Spleen (tissue), 11 donors: ENCODE measurements at regions not wholly inside any gene's neighbourhood (a gene's known extent, or its start where the extent isn't known, plus 50 kb on each side); places are given as distances from the start of the nearest gene placed in this dataset.

Source experiments
- DNase-seq: peaks from one replicate; pipeline ENCODE4 v3.0.0-alpha.2; 2020
- H3K27ac ChIP-seq, 8 donors: fragments of 200-600 bp; sonication (generic) in 7 of 8; 1 replicate in 4 of 8; 2 replicates in 4 of 8; pipeline versions ENCODE4 v1.5.0 to v1.8.0; 2016 to 2021; ENCODE audit warnings: inconsistent platforms in 4 of 8, mild to moderate bottlenecking in 4 of 8, moderate library complexity in 1 of 8
- H3K27me3 ChIP-seq, 7 donors: fragments of 200-600 bp; sonication (generic) in 6 of 7; replicated peaks in 1 of 7; 1 replicate in 4 of 7; 2 replicates in 3 of 7; pipeline versions ENCODE4 v1.5.0 to v1.8.0; 2016 to 2021; ENCODE audit warnings: inconsistent platforms in 3 of 7, mild to moderate bottlenecking in 1 of 7
- H3K36me3 ChIP-seq, 6 donors: fragments of 200-600 bp; sonication (generic) in 5 of 6; 1 replicate in 4 of 6; 2 replicates in 2 of 6; pipeline versions ENCODE4 v1.5.0 to v1.8.0; 2016 to 2021; ENCODE audit warnings: inconsistent platforms in 2 of 6
- H3K4me1 ChIP-seq, 6 donors: fragments of 200-600 bp; sonication (generic) in 5 of 6; 1 replicate in 3 of 6; 2 replicates in 3 of 6; pipeline versions ENCODE4 v1.5.0 to v1.8.0; 2016 to 2021; ENCODE audit warnings: inconsistent platforms in 3 of 6
- H3K4me3 ChIP-seq, 8 donors: fragments of 200-600 bp; sonication (generic) in 7 of 8; 1 replicate in 4 of 8; 2 replicates in 4 of 8; pipeline versions ENCODE4 v1.5.0 to v1.8.0; 2016 to 2021; ENCODE audit warnings: inconsistent platforms in 4 of 8, mild to moderate bottlenecking in 4 of 8, moderate library complexity in 2 of 8
- H3K9me3 ChIP-seq, 8 donors: fragments of 200-600 bp; sonication (generic) in 7 of 8; 1 replicate in 4 of 8; 2 replicates in 4 of 8; pipeline versions ENCODE4 v1.5.0 to v1.8.0; 2016 to 2021; ENCODE audit warnings: inconsistent platforms in 4 of 8
- CTCF ChIP-seq, 11 experiments: fragments of 200-600 bp in 7 of 11; fragments of 450-650 bp in 4 of 11; sonication (generic) in 4 of 11; IDR thresholded peaks in 8 of 11; conservative IDR thresholded peaks in 3 of 11; 1 replicate in 7 of 11; 2 replicates in 4 of 11; pipeline versions ENCODE4 v1.4.0 to v1.8.0; 2016 to 2021; ENCODE audit warnings: antibody characterized with exemption in 11 of 11, inconsistent platforms in 4 of 11, mild to moderate bottlenecking in 1 of 11
- POLR2A ChIP-seq, 3 donors: fragments of 450-650 bp; IDR thresholded peaks; one replicate each; pipeline ENCODE4 v1.5.1; 2017; ENCODE audit warnings: antibody characterized with exemption in 3 of 3, mild to moderate bottlenecking in 1 of 3
- POLR2AphosphoS5 ChIP-seq, 3 donors: sonication (generic); formaldehyde crosslinking; IDR thresholded peaks; one replicate each; pipeline ENCODE4 v1.5.1; 2017; ENCODE audit warnings: antibody characterized with exemption in 3 of 3
- WGBS, 5 donors: extraction: QIAGEN DNeasy Blood & Tissue Kit in 3 of 5; methylation state at CpG; one replicate each; pipeline versions ENCODE4 v1.1.5 to v1.1.7; 2013 to 2018; 5-methylcytosine and 5-hydroxymethylcytosine counted together
- intact Hi-C: fragments of 100-400 bp; cut with DNase I; formaldehyde crosslinking; loops from one replicate; pipeline ENCODE4 v1.15.0; 2023; ENCODE audit warnings: low total_unique reads
- donor health status: healthy with polysubstance abuse.
- donor health status: DM: no; HTN: no; CAD: no; lungs with moderate emphysema.
- donor health status: DM: no; HTN: no; CAD: no.
- donor health status: Bipolar disorder and iron deficiency.
- donor health status: healthy.
- donor health status: DM: no; HTN: no; CAD: no.
- donor health status: DM: yes; HTN: yes; CAD: no.

GRCh38 chr14:98901511-98902205 is 370.3 kb downstream of the BCL11B start:
- Histone ChIP-seq H3K27me3 (peaks cover 0 to 14% (median 0%) of the 10 kb centered on the region in 7 donors), H3K27ac (no peak overlapping the region), H3K4me3 (no peak overlapping the region), H3K4me1 (no peaks in the 10 kb centered on the region), H3K9me3 (peaks cover 0 to 9% (median 0%) of the 10 kb centered on the region in 8 donors), H3K36me3 (no peaks in the 10 kb centered on the region)
- TF ChIP-seq POLR2AphosphoS5 (IDR thresholded peaks at IDR 0.05) (no peak), CTCF (IDR thresholded peaks at IDR 0.05 in 8 of 11, conservative IDR thresholded peaks at IDR 0.05 in 3 of 11) (no peak), POLR2A (IDR thresholded peaks at IDR 0.05) (no peak)
- WGBS, 5 donors, result 83 to 94% (median 88%) methylated on average over 13 to 16 of the region's 16 CpGs
- intact Hi-C loops, result no loop called here
- no peak for DNase-seq

- H3K27me3 ChIP-seq, result peaks cover 0 to 14% (median 0%) of the 10 kb centered on the region in 7 donors
- TF ChIP-seq CTCF (IDR thresholded peaks at IDR 0.05 in 8 of 11, conservative IDR thresholded peaks at IDR 0.05 in 3 of 11) (no peak), POLR2A (IDR thresholded peaks at IDR 0.05) (no peak), POLR2AphosphoS5 (IDR thresholded peaks at IDR 0.05) (no peak)
- DNase-seq, result no peak
- H3K9me3 ChIP-seq, result no peaks in the 10 kb centered on the region
- no peaks in the 10 kb centered on the region for H3K36me3 ChIP-seq
- no peak overlapping the region for H3K27ac ChIP-seq
- H3K4me1 ChIP-seq, result no peaks in the 10 kb centered on the region
- 81 to 90% (median 88%) methylated on average over 2 of the region's 2 CpGs for WGBS, 5 donors
- intact Hi-C loops, result no loop called here
- no peak overlapping the region for H3K4me3 ChIP-seq
Measured at GRCh38 chr14:98903371-98903770, 368.6 kb downstream of the BCL11B start.

- DNase-seq, result no peak
- intact Hi-C loops, result no loop called here
- H3K4me1 ChIP-seq, result no peaks in the 10 kb centered on the region
Measured at GRCh38 chr14:98904677-98905076, 367.3 kb downstream of the BCL11B start.

More at GRCh38 chr14:98904677-98905076, 367.3 kb downstream of the BCL11B start:
- Histone ChIP-seq H3K36me3 (no peaks in the 10 kb centered on the region), H3K27ac (no peak overlapping the region), H3K27me3 (peaks cover 0 to 14% (median 0%) of the 10 kb centered on the region in 7 donors), H3K4me3 (no peak overlapping the region), H3K9me3 (no peaks in the 10 kb centered on the region)
- no peak for TF ChIP-seq POLR2AphosphoS5 (IDR thresholded peaks at IDR 0.05)
- no peak for TF ChIP-seq CTCF (IDR thresholded peaks at IDR 0.05 in 8 of 11, conservative IDR thresholded peaks at IDR 0.05 in 3 of 11)
- no peak for TF ChIP-seq POLR2A (IDR thresholded peaks at IDR 0.05)
- WGBS, 5 donors, result 85 to 97% (median 89%) methylated on average over 3 of the region's 3 CpGs
